GM23338 (cell line): ENCODE measurements at regions not wholly inside any gene's neighbourhood (a gene's known extent, or its start where the extent isn't known, plus 50 kb on each side); places are given as distances from the start of the nearest gene placed in this dataset.

ENCODE experiments used
- ATAC-seq: fragments of 200-7000 bp; cut with Tn5 transposase; 3 replicates; pipeline ENCODE4 v1.9.1; 2020
- DNase-seq: peaks from one replicate; pipeline ENCODE4 v3.0.0-alpha.2; 2015; ENCODE audit warnings: low spot score
- H2AFZ ChIP-seq: fragments of 200-600 bp; sonication (generic); 2 replicates; pipeline ENCODE4 v1.8.0; 2016; ENCODE audit warnings: antibody characterized with exemption, mild to moderate bottlenecking, moderate library complexity
- H3F3A ChIP-seq: fragments of 200-600 bp; sonication (generic); replicated peaks from 2 replicates; pipeline ENCODE4 v1.8.0; 2017; ENCODE audit warnings: antibody characterized with exemption, mixed run types, low read depth
- H3K27ac ChIP-seq: fragments of 200-600 bp; sonication (generic); 2 replicates; pipeline ENCODE4 v1.6.1; 2016; ENCODE audit warnings: low read depth
- H3K27me3 ChIP-seq: fragments of 200-600 bp; sonication (generic); 2 replicates; pipeline ENCODE4 v1.8.0; 2016; ENCODE audit warnings: mild to moderate bottlenecking, mixed run types, moderate library complexity; ENCODE audit not compliant: insufficient read depth
- H3K36me3 ChIP-seq: fragments of 200-600 bp; sonication (generic); 2 replicates; pipeline ENCODE4 v1.8.0; 2016; ENCODE audit warnings: mild to moderate bottlenecking; ENCODE audit not compliant: insufficient read depth
- H3K4me1 ChIP-seq: fragments of 200-600 bp; sonication (generic); 2 replicates; pipeline ENCODE4 v1.8.0; 2016; ENCODE audit warnings: mild to moderate bottlenecking, moderate library complexity; ENCODE audit not compliant: insufficient read depth
- H3K4me2 ChIP-seq: fragments of 200-600 bp; sonication (generic); 2 replicates; pipeline ENCODE4 v1.7.1; 2017; ENCODE audit warnings: mixed run types
- H3K4me3 ChIP-seq: fragments of 200-600 bp; sonication (generic); 2 replicates; pipeline ENCODE4 v1.6.1; 2016; ENCODE audit warnings: mixed run types
- H3K79me2 ChIP-seq: fragments of 200-600 bp; sonication (generic); replicated peaks from 2 replicates; pipeline ENCODE4 v1.8.0; 2017; ENCODE audit warnings: mild to moderate bottlenecking; ENCODE audit not compliant: insufficient read depth
- H3K9me2 ChIP-seq: fragments of 200-600 bp; sonication (generic); 2 replicates; pipeline ENCODE4 v1.8.0; 2017; ENCODE audit not compliant: insufficient read depth
- H4K20me1 ChIP-seq: fragments of 200-600 bp; sonication (generic); replicated peaks from 2 replicates; pipeline ENCODE4 v1.8.0; 2017; ENCODE audit warnings: mild to moderate bottlenecking; ENCODE audit not compliant: insufficient read depth
- H3K27ac Mint-ChIP-seq: 2 replicates; pipeline ENCODE4 v1.8.0; 2020; ENCODE audit warnings: inconsistent platforms, mild to moderate bottlenecking, moderate library complexity, mixed read lengths
- H3K27me3 Mint-ChIP-seq: 3 replicates; pipeline ENCODE4 v1.8.0; 2022; ENCODE audit warnings: low read depth, mild to moderate bottlenecking, moderate library complexity, mixed read lengths, inconsistent platforms; ENCODE audit not compliant: insufficient read depth, poor library complexity
- H3K36me3 Mint-ChIP-seq: 3 replicates; pipeline ENCODE4 v1.8.0; 2021; ENCODE audit warnings: low read depth, mild to moderate bottlenecking, inconsistent platforms, moderate library complexity, mixed read lengths
- H3K4me1 Mint-ChIP-seq: 3 replicates; pipeline ENCODE4 v1.8.0; 2020; ENCODE audit warnings: mild to moderate bottlenecking, inconsistent platforms, mixed read lengths
- H3K4me3 Mint-ChIP-seq: 3 replicates; pipeline ENCODE4 v1.8.0; 2021; ENCODE audit warnings: moderate library complexity, mild to moderate bottlenecking, inconsistent platforms, mixed read lengths
- H3K9me3 Mint-ChIP-seq: 3 replicates; pipeline ENCODE4 v1.8.0; 2020; ENCODE audit warnings: moderate library complexity, mild to moderate bottlenecking, inconsistent platforms, mixed read lengths
- CREB1 ChIP-seq: fragments of 250-450 bp; sonication (Bioruptor Pico); IDR thresholded peaks from 2 replicates; pipeline ENCODE4 v1.5.0; 2020; ENCODE audit warnings: low read depth, mild to moderate bottlenecking, moderate library complexity
- EZH2 ChIP-seq: fragments of 200-600 bp; sonication (generic); IDR thresholded peaks from one replicate; pipeline ENCODE4 v1.8.0; 2017; ENCODE audit warnings: antibody characterized with exemption, mild to moderate bottlenecking, low read depth; ENCODE audit not compliant: unreplicated experiment
- EZH2phosphoT487 ChIP-seq: fragments of 200-600 bp; sonication (generic); IDR thresholded peaks from one replicate; pipeline ENCODE4 v1.8.1; 2018; ENCODE audit warnings: antibody characterized with exemption; ENCODE audit not compliant: unreplicated experiment
- JUNB ChIP-seq: IDR thresholded peaks from one replicate; pipeline ENCODE4 v1.6.1; 2016; ENCODE audit warnings: antibody characterized with exemption; ENCODE audit not compliant: unreplicated experiment
- NANOG ChIP-seq: IDR thresholded peaks from 2 replicates; pipeline ENCODE4 v1.6.1; 2016; ENCODE audit warnings: antibody characterized with exemption, borderline replicate concordance
- POLR2AphosphoS5 ChIP-seq: IDR thresholded peaks from 2 replicates; pipeline ENCODE4 v1.6.1; 2016; ENCODE audit warnings: antibody characterized with exemption, low read depth
- STAT1 ChIP-seq: IDR thresholded peaks from one replicate; pipeline ENCODE4 v1.6.1; 2016; ENCODE audit warnings: antibody characterized with exemption; ENCODE audit not compliant: unreplicated experiment
- ZNF114 ChIP-seq: fragments of 250-450 bp; sonication (Bioruptor Pico); IDR thresholded peaks from 2 replicates; pipeline ENCODE4 v1.5.0; 2020; ENCODE audit warnings: mild to moderate bottlenecking, moderate library complexity
- ZNF331 ChIP-seq: fragments of 250-450 bp; sonication (Bioruptor Pico); IDR thresholded peaks from 2 replicates; pipeline ENCODE4 v1.5.0; 2020; ENCODE audit warnings: low read depth, mild to moderate bottlenecking, moderate library complexity
- TF ChIP-seq, protein P1 (sequence below): fragments of 250-450 bp; sonication (Bioruptor Pico); IDR thresholded peaks from 2 replicates; pipeline ENCODE4 v1.5.0; 2020; ENCODE audit warnings: mild to moderate bottlenecking, moderate library complexity
- TF ChIP-seq, protein P2 (sequence below): IDR thresholded peaks from one replicate; pipeline ENCODE4 v1.6.1; 2018; ENCODE audit warnings: antibody characterized with exemption; ENCODE audit not compliant: unreplicated experiment
- TF ChIP-seq, protein P3 (sequence below), 2 experiments: fragments of 200-600 bp in 1 of 2; sonication (generic) in 1 of 2; conservative IDR thresholded peaks; 2 replicates each; pipeline versions ENCODE4 v1.5.1 to v1.6.1; 2016 to 2017; ENCODE audit warnings: antibody characterized with exemption in 2 of 2, low read depth in 2 of 2, mild to moderate bottlenecking in 2 of 2, moderate library complexity in 1 of 2
- TF ChIP-seq, protein P4 (sequence below): IDR thresholded peaks from 2 replicates; pipeline ENCODE4 v1.6.1; 2016; ENCODE audit warnings: antibody characterized with exemption

DNA sequence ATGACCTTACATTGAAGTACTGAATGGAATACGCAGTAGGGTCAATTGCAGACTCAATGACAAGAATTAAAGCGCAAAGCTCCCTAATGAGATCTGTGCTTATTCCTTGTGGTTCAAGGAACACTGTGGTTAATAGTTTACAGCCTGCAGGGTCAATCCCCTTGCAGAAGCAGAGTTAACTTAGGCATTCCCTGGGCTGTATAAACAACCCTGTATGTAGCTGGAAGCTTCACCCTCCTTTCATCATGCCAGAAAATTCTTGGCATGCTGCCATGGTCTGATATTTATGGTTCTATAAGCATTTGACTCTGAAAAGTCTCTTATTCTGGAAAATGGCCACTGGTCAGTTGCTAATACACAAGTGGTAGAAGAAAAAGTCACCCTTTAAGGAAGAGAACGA is 227.7 kb downstream of the NOVA1 start (continued):
- TF ChIP-seq, protein P1, sequence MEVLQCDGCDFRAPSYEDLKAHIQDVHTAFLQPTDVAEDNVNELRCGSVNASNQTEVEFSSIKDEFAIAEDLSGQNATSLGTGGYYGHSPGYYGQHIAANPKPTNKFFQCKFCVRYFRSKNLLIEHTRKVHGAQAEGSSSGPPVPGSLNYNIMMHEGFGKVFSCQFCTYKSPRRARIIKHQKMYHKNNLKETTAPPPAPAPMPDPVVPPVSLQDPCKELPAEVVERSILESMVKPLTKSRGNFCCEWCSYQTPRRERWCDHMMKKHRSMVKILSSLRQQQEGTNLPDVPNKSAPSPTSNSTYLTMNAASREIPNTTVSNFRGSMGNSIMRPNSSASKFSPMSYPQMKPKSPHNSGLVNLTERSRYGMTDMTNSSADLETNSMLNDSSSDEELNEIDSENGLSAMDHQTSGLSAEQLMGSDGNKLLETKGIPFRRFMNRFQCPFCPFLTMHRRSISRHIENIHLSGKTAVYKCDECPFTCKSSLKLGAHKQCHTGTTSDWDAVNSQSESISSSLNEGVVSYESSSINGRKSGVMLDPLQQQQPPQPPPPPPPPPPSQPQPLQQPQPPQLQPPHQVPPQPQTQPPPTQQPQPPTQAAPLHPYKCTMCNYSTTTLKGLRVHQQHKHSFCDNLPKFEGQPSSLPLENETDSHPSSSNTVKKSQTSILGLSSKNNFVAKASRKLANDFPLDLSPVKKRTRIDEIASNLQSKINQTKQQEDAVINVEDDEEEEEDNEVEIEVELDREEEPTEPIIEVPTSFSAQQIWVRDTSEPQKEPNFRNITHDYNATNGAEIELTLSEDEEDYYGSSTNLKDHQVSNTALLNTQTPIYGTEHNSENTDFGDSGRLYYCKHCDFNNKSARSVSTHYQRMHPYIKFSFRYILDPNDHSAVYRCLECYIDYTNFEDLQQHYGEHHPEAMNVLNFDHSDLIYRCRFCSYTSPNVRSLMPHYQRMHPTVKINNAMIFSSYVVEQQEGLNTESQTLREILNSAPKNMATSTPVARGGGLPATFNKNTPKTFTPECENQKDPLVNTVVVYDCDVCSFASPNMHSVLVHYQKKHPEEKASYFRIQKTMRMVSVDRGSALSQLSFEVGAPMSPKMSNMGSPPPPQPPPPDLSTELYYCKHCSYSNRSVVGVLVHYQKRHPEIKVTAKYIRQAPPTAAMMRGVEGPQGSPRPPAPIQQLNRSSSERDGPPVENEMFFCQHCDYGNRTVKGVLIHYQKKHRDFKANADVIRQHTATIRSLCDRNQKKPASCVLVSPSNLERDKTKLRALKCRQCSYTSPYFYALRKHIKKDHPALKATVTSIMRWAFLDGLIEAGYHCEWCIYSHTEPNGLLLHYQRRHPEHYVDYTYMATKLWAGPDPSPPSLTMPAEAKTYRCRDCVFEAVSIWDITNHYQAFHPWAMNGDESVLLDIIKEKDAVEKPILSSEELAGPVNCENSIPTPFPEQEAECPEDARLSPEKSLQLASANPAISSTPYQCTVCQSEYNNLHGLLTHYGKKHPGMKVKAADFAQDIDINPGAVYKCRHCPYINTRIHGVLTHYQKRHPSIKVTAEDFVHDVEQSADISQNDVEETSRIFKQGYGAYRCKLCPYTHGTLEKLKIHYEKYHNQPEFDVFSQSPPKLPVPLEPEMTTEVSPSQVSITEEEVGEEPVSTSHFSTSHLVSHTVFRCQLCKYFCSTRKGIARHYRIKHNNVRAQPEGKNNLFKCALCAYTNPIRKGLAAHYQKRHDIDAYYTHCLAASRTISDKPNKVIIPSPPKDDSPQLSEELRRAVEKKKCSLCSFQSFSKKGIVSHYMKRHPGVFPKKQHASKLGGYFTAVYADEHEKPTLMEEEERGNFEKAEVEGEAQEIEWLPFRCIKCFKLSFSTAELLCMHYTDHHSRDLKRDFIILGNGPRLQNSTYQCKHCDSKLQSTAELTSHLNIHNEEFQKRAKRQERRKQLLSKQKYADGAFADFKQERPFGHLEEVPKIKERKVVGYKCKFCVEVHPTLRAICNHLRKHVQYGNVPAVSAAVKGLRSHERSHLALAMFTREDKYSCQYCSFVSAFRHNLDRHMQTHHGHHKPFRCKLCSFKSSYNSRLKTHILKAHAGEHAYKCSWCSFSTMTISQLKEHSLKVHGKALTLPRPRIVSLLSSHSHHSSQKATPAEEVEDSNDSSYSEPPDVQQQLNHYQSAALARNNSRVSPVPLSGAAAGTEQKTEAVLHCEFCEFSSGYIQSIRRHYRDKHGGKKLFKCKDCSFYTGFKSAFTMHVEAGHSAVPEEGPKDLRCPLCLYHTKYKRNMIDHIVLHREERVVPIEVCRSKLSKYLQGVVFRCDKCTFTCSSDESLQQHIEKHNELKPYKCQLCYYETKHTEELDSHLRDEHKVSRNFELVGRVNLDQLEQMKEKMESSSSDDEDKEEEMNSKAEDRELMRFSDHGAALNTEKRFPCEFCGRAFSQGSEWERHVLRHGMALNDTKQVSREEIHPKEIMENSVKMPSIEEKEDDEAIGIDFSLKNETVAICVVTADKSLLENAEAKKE (CRISPR knock-in tag) = no peak

DNA sequence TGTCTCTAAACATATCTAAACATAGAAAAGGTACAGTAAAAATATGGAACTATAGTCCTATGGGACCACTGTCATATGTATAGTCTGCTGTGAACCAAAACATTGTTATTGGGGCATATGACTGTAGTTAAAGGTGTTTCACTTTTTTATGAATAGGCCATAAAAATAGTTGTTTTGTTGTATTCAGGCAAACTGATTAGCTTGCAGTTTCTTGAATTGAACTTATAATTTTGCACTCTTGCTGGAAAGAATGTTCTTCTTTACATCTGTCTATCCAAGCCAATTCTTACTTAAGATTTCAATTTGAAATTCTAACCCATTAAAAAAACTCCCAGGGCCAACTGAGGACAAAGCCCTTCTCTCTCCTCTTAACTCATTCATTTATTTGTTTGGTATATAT is 234.1 kb downstream of the NOVA1 start:
- Histone ChIP-seq H3K4me1 (no peaks in the 10 kb centered on the region), H3K9me2 (no peaks in the 10 kb centered on the region), H2AFZ (no peak overlapping the region), H3F3A (no peaks in the 10 kb centered on the region), H3K4me3 (no peak overlapping the region), H3K27me3 (no peaks in the 10 kb centered on the region), H3K4me2 (no peak overlapping the region), H4K20me1 (no peaks in the 10 kb centered on the region), H3K27ac (no peak overlapping the region), H3K36me3 (no peaks in the 10 kb centered on the region), H3K79me2 (no peaks in the 10 kb centered on the region)
- no peaks in the 10 kb centered on the region for H3K36me3 Mint-ChIP-seq
- peaks cover 3% of the 10 kb centered on the region for H3K27me3 Mint-ChIP-seq
- H3K4me3 Mint-ChIP-seq = no peak overlapping the region
- no peaks in the 10 kb centered on the region for H3K9me3 Mint-ChIP-seq
- no peaks in the 10 kb centered on the region for H3K4me1 Mint-ChIP-seq
- DNase-seq (no peak), ATAC-seq (no peak)
- H3K27ac Mint-ChIP-seq = no peak overlapping the region
- TF ChIP-seq STAT1 (no peak), POLR2AphosphoS5 (no peak), NANOG (no peak), CREB1 (CRISPR knock-in tag) (no peak), EZH2 (no peak), JUNB (no peak), EZH2phosphoT487 (no peak), ZNF114 (CRISPR knock-in tag) (no peak), ZNF331 (CRISPR knock-in tag) (no peak)
- TF ChIP-seq, protein P2, sequence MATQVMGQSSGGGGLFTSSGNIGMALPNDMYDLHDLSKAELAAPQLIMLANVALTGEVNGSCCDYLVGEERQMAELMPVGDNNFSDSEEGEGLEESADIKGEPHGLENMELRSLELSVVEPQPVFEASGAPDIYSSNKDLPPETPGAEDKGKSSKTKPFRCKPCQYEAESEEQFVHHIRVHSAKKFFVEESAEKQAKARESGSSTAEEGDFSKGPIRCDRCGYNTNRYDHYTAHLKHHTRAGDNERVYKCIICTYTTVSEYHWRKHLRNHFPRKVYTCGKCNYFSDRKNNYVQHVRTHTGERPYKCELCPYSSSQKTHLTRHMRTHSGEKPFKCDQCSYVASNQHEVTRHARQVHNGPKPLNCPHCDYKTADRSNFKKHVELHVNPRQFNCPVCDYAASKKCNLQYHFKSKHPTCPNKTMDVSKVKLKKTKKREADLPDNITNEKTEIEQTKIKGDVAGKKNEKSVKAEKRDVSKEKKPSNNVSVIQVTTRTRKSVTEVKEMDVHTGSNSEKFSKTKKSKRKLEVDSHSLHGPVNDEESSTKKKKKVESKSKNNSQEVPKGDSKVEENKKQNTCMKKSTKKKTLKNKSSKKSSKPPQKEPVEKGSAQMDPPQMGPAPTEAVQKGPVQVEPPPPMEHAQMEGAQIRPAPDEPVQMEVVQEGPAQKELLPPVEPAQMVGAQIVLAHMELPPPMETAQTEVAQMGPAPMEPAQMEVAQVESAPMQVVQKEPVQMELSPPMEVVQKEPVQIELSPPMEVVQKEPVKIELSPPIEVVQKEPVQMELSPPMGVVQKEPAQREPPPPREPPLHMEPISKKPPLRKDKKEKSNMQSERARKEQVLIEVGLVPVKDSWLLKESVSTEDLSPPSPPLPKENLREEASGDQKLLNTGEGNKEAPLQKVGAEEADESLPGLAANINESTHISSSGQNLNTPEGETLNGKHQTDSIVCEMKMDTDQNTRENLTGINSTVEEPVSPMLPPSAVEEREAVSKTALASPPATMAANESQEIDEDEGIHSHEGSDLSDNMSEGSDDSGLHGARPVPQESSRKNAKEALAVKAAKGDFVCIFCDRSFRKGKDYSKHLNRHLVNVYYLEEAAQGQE = no peak
- TF ChIP-seq, protein P3, sequence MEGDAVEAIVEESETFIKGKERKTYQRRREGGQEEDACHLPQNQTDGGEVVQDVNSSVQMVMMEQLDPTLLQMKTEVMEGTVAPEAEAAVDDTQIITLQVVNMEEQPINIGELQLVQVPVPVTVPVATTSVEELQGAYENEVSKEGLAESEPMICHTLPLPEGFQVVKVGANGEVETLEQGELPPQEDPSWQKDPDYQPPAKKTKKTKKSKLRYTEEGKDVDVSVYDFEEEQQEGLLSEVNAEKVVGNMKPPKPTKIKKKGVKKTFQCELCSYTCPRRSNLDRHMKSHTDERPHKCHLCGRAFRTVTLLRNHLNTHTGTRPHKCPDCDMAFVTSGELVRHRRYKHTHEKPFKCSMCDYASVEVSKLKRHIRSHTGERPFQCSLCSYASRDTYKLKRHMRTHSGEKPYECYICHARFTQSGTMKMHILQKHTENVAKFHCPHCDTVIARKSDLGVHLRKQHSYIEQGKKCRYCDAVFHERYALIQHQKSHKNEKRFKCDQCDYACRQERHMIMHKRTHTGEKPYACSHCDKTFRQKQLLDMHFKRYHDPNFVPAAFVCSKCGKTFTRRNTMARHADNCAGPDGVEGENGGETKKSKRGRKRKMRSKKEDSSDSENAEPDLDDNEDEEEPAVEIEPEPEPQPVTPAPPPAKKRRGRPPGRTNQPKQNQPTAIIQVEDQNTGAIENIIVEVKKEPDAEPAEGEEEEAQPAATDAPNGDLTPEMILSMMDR (conservative IDR thresholded peaks at IDR 0.05; ENCODE audit: low read depth in 2 of 2) = no peak
- TF ChIP-seq, protein P4, sequence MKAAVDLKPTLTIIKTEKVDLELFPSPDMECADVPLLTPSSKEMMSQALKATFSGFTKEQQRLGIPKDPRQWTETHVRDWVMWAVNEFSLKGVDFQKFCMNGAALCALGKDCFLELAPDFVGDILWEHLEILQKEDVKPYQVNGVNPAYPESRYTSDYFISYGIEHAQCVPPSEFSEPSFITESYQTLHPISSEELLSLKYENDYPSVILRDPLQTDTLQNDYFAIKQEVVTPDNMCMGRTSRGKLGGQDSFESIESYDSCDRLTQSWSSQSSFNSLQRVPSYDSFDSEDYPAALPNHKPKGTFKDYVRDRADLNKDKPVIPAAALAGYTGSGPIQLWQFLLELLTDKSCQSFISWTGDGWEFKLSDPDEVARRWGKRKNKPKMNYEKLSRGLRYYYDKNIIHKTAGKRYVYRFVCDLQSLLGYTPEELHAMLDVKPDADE = no peak
